ENCODE measurements at regions not wholly inside any gene's neighbourhood (a gene's known extent, or its start where the extent isn't known, plus 50 kb on each side); places are given as distances from the start of the nearest gene placed in this dataset.

DNA sequence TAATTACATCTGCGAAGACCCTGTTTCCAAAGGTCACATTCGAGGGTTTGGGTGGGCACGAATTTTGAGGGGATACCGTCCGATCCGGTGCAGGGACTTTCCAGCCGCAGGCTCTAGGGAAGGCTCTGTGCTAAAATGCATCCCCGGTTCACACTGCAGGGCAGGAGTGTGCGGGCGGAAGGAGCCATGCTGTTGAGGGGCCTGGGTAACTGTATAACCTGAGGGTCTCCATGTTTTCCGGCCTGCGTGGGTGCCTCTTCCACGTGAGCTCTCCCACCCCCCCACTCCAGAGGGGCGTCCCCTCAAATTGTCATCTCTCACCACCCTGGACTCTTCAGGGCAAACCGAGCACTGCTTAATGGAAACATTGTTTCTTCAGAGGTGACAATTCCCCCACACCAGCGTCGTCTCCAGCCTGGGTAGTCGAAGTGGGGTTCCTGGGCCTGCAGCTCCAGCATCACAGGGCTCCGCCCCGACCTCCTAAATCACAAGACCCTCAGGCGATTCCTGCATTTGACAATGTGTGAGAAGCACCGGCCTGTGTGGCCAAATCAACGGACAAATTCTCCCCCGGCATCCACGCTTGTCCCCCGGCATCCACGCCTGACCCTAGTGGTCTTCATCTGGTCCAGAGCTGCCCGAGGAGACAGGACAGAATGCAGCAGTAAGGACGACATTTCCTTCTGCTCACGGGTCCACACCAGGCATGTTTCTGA, 51.2 kb downstream of the FOXL3 start:
- DNase-seq (ENCODE audit: low read depth in 4 of 4, low spot score in 3 of 4): no peak

DNA sequence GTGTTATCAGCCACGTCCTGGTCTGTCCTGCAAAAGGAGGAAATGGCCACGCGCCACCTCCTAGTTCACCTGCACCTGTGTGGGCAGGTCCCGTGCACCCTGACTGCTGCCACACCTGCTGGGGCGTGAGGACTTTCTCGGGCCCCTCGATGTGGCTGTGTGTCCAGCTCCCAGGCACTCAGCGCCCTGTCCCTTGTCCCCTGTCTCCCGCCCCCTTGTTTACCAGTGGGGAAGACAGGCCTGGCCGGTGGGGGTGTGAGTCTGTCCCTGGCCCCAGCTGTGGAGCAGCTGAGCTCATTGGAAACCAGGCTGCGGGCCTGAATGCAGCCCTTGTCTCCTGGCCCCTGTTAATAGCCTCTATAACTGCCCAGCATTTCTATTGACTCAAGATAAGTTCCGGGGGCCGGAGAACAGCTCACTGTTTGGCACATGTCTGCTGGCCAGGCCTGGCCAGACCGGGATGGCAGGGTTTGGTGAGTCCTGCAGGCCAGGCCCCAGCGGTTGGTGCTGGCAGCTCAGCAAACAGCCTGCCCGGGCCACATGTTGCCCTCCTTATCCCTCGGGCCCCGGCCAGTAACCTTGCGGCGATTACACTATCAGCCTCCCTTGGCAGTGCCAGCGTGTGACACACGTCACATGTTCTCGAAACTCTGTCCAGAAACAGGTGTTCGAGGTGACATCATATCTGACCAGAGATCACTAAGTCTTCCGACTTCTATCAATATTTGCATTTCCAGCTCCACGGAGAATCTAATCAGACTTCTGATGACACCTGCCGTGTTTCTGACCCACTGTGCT, 52.1 kb downstream of the FOXL3 start:
- no peak for DNase-seq (ENCODE audit: low read depth in 4 of 4, low spot score in 3 of 4)

DNA sequence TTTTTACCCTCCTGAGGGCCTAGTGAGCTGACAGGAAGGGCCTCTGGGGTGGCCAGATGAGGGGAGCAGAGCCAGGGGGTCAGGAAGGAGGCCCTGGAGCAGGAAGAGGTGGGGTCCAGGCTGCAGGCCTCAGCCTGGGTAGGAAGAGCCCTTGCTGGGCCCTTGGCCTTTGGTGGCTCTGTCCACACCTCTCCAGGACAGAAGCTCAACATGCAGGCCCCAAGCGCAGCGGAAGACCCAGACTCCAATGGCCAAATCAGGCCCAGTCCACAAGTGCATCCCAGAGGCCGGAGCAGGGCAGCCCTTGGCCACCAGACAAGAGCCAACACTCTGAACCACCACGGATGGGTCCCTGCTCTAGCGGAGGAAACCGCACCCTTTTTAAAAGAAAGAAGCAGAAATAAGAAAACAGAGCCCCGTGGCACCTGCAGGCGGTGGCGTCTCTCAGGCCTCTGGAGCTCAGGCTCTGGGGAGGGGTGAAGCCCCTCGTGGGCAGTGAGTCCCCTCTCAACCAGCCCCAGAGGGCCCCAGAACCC, 52.8 kb downstream of the FOXL3 start:
- no peak for DNase-seq (ENCODE audit: low read depth in 4 of 4, low spot score in 3 of 4)

DNA sequence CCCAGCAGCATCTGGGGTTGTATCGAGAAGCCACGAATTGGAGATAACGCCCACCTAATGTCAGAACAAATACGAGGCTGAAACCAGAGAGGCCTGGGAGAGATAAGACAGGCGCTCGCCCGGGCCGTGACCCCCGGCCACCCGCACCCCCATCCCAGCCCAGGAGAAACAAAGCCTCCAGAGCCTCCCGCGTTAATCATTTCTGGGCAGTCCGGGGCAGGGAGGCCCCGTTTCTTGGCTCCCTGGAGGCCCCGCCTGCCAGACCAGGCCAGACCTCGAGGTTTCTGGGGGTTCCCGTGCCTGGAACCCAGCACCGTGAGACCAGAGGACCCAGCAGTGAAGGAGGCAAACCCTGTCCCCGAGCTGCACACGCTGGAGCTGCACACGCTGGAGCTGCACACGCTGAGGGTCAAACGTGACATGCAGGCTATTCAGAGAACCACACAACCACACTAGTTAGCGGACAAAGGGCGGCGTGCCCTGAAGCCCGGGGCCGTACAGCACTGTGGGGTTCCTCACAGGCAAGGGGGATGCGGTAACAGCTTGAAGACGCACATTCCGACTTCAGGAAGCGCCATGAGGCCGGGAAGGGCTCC, 53.4 kb downstream of the FOXL3 start:
- DNase-seq (ENCODE audit: low read depth in 4 of 4, low spot score in 3 of 4): no peak

DNA sequence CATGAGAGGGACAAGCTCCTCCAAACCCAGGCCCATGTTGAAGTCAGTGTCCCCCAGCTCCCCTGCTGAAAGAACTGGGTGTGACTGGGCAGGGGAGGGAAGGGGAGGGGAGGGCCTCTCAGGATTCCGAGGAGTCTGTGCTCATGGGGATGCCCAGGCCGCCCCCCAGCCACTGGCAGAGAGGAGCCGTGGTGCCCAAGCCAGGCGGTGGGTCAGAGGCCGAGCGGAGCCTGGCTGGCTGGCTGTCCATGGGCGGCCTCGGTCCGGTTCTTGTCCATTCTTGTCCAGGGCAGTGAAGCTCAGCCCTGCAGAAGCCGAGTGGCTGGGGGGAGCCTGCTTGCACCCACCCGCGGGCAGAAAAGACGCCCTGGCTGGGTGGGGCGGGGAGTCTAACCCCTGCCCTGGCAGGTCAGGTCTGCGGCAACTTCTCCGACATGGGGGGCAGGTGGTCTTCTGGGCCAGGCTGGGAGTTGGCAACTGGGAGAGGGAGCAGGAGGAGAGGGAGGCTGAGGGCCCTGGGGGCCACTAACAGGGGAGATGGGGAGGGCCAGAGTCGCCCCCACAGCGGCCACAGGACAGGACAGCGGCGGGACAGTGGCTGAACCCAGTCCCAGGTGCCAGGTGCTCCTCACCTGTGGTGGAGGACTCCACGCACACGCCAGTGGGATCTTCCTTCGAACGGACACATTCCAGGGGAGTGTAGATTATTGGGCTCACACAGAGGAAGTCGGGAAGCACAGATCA, 54.1 kb downstream of the FOXL3 start:
- no peak for DNase-seq (ENCODE audit: low read depth in 4 of 4, low spot score in 3 of 4)

DNA sequence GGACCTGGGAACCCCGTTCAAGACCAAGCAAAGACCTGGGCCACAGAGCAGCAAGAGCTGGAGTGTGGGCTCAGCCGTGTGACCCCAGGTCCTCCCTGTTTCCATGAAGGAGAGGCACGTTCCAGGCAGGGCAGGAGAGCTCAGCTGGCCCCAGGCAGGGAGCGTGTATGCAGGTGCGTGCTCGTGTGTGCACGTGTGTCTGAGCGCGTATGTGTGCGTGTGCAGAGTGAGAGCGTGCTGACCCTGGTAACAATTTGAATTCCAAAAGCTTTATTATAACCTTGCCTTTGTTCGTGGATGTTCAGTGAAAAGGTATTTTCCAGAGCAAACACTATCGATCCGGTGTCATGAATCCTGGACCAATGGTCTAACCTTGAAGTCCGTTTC, 54.6 kb downstream of the FOXL3 start:
- DNase-seq (ENCODE audit: low read depth in 4 of 4, low spot score in 3 of 4): no peak

DNA sequence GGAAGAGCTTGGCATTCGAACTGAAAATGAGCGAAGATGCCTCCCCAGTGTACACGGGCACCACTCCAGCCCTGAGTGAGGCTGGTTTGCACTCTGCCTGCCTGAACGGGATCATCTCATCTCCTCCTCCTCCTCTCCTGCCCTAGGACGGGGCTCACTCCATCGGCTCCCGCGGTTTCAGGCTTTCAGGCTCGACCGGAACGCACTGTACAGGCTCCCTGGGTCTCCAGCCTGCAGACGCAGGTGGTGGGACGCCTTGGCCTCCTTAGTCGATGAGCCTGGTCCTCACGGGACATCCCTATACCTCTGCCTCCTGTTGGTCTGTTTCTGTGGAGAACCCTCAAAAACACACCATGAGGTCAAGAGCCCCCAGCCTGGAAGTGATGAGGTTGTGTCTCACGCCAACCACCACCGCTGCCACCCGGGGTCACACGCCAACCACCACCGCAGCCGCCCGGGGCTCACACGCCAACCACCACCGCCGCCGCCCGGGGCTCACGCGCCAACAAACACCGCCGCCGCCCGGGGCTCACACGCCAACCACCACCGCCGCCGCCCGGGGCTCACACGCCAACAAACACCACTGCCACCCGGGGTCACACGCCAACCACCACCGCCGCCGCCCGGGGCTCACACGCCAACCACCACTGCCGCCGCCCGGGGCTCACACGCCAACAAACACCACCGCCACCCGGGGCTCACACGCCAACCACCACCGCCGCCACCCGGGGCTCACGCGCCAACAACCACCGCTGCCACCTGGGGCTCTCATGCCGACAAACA, 56.3 kb downstream of the FOXL3 start:
- DNase-seq (ENCODE audit: low read depth in 4 of 4, low spot score in 3 of 4): no peak

DNA sequence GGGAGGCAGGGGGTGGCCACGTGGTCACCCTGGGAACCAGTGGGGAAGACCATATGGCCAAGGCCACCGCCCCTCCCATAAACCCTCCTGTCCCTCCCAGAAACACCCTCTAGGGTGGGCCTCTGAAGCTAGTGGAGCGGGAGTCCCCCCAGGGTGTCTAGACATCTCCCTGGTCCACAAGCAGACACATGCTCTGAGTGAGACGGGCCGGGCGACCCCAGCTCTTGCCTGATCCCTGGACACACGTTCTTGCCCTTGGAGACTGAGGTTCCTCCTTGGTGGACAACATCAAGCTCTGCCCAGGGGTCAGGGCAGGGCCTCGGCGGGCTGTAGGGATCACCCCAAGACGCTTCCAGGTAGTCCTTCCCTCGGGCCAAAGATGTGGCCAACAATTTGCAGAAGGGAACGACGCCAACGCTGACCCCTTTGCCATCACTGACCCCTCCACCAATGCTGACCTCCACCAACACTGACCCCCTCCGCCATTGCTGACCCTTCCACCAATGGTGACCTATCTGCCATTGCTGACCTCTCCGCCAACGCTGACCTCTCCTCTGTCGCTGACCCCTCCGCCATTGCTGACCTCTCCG, 57.1 kb downstream of the FOXL3 start:
- DNase-seq (ENCODE audit: low read depth in 4 of 4, low spot score in 3 of 4): no peak

DNA sequence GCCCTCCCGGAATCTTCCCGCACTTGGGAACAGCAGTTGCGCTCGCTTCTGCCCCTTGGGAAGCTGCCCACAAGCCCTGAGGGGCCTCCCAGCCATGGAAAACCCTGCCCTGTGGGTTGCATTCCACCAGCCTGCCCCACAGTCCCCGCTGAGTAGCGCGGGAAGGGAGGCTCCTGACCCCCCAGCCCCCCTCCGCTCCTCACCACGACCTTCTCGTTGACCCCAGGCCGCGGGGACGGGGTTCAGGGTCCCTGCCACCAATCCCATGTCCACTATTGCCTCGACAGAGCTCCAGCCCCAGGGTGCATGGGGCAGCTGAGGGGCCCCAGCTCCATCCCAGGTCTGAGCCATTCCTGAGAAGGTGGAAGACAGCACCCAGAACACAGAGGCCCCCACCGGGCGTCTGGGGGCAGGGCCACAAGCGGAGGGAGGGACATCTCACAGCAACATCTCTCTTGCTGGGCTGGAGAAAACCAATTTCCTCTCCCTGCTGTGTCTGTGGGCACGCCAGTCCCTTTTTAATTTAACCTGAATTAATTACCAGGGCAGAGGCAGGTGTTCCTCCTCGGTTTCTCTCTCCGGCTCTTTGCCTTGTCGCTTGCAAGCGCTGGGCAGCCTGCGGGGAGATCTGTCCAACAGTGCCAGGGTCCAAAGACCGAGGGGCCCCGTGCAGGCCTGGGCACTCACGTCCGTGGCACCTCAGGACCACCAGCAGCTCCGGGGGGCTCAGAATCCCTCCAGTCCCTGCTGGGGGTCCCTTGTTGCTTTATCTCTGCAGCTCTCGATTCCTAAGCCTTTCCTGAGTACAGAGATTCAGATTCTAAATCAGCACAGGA, 57.9 kb downstream of the FOXL3 start:
- no peak for DNase-seq (ENCODE audit: low read depth in 4 of 4, low spot score in 3 of 4)

DNA sequence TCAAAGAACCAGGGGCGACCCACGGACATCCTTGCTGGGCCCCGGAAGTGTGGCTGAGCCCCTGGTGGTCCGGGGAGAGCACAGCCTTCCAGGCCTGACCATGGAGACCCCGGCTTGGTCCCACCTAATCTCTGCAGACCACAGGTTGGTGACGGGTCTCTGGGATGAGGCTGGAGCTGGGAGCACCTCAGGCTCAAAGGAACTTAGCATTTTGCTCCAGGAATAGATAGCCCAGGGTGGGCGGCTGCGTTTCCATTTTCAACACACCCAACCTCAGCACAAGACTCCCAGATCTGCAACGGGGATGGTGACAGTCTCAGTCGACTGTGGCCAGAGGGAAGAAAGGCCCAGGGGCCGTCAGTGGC, 58.5 kb downstream of the FOXL3 start:
- no peak for DNase-seq (ENCODE audit: low read depth in 4 of 4, low spot score in 3 of 4)

DNA sequence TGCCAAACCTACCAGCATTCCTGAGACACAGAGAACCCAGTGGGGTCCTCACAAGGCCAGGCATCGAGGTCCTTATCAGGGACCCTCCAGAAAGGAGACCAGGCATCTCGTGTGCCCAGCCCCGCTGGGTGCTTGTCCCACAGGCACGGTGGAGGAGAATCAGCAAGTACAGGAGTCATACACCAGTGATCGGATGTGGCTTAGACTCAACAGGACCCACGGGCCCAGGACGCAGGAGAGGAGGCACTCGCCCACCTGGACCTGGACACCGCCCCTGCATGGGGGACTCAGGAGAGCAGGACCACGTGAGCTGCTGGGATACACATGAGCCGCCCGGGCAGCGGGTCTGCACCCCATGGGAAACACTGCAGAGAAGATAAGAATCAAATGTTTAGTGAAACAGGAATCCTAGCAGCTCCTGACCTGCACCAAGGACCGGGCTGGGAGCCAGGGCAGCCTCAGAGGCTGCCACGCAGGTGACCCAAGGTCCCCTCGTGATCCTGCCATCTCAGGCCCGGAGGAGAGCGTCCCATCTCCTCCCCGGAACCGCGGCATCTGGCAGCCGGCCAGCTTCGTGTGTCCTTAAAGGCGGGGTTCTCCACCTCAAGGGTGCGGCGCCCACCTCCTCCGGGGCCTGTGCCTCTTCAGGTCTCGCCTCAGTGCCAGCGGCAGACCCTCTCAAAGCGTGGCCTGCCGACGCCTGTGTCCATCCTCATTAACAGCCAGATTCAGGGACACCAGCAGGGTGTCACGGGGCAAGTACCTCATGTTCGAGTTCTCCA, 59.2 kb downstream of the FOXL3 start:
- DNase-seq (ENCODE audit: low read depth in 4 of 4, low spot score in 3 of 4): no peak

DNA sequence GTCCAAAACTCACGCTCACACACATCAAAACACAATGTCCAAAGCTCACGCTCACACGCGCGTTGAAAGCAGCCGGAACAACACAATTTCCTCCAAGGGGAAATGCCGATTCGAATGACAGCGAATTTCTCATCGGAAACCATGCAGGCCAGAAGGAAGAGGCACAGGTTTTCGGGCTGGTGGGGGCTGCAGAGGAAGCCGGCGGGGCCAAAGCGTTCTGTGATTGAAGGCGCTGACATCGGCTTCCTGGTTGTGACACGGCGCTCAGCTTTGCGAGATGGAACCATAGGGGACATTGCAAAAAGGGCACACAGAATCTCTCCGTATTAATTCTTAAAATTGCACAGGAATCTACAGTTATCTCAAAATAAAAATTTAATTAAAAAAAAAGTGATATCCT, 61.3 kb downstream of the FOXL3 start:
- DNase-seq (ENCODE audit: low read depth in 4 of 4, low spot score in 3 of 4): no peak

DNA sequence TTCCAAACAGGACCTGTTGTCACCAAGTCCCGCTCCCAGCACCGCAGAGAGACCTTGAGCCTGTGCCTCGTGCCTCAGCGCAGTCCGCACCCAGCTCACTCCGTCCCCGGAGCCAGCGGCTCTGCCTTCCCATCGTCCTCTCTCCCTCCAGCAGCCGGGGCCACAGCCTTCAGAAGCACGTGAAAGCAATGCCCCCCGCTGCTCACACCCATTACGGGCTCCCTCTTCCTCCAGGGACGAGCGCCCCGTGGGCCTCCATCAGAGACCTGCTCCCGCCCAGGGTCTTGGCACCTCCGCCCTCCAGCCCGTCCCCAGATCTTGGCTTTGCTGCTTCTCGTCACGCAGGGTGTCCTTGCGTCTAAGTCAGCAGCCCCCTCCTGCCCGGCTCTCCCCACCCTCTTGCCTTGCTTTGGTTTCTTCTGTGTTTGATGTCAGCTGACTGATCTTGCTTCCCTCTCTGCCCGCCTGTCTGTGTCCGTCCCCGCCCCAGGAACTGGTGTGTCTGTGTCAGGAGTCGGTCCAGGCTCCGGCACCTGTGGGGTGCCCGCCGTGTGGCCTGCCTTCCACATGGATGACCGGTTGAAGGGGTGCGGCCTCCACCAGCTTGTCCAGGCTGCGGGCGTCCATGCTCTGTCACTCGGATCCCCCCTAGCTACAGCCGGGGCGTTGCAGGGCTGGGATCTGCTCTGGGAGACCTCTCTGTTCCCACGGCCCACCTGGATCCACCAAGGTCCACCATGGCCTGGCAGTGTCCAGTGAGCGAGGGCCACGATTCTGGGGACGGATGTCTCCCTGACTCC, 61.9 kb downstream of the FOXL3 start:
- no peak for DNase-seq (ENCODE audit: low read depth in 4 of 4, low spot score in 3 of 4)

DNA sequence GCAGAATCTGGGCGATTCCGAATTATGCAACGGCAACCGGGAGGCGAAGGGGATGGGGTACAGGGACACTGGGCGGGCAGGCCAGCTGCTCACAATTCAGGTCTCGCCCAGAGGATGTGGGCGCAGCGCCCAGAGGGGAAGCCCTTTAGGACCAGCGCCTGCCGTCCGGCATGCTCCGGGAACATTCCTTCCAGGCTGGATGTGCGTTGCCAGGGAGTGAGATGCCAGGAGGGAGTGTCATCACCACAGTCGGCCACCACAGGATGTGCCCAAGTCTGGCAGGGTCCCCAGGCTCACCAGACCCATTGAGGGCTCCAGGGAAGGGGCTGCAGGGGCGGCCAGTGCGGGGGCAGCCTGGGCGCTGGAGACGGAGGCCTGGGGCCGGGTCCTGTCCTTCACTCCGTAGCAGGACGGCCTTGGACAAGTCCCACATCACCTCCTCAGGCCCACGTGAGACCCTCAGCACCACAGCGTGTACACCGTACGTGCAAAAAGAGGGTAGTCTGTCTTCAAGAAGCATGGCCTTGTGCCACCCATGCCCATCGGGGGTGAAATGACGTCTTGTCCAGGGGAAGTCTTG, 63.9 kb downstream of the FOXL3 start:
- DNase-seq (ENCODE audit: low read depth in 4 of 4, low spot score in 3 of 4): no peak

DNA sequence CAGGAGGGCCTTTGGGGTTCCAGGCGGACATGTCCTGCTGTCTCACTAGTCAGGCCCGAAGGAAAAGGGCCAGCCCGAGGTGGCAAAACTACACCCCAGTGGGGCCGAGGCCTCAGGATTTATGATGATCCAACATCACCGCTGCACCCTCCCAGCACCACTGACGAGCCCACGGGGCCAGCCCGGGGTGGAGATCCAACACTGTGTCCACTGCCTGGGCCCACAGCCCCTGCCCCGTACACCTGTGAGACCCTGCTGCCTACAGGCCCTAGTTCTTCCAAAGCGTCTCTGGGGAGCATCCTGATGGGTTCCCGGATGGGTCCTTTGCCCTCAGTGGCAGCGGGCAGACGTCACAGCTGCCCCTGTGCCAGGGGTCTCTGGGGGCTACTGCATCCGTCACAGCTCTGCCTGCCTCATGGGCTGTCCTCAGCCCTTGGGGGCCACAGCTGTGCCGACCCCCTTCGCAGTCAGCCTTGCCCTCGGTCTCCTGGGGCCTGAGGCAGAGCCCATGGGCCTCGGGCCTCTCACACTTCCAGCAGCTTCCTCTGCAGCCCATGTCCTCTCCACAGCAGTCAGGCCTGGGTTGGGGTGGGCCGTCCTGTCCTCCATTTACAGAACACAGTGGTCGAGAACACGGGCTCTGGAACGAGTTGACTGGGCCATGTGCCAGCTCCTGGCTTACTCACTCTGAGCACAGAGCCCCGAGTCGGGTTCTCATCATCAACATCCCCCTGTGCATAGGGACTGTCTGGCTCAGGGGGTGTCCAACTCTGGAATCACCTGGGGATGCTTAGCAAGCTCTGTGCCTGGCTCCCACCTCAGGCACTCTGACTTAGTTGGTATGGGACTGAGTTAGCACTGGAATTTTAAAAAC, 64.9 kb downstream of the FOXL3 start:
- DNase-seq (ENCODE audit: low read depth in 4 of 4, low spot score in 3 of 4): no peak

DNA sequence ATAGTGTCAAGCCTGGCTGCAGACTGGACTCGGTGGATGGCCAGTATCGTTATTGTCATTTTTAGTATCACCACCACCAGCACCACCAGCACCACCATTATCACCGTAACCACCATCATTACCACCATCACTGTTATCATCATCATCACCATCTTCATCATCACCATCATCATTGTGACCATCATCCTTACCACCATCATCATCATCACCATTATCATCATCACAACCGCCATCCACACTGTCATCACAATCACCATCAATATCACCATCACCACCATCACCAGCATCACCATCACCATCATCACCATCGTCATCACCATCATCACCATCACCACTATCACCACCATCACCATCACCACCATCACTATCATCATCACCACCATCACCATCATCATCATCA, 65.6 kb downstream of the FOXL3 start:
- DNase-seq (ENCODE audit: low read depth in 4 of 4, low spot score in 3 of 4): no peak
